ENCODE measurements at regions not wholly inside any gene's neighbourhood (a gene's known extent, or its start where the extent isn't known, plus 50 kb on each side); places are given as distances from the start of the nearest gene placed in this dataset.

- in situ Hi-C loops (cut with HindIII; ENCODE audit: low sequenced_read_pairs), result no loop called here
Measured at GRCh38 chr5:54927097-54927746, 58.2 kb downstream of the ESM1 start.

DNA sequence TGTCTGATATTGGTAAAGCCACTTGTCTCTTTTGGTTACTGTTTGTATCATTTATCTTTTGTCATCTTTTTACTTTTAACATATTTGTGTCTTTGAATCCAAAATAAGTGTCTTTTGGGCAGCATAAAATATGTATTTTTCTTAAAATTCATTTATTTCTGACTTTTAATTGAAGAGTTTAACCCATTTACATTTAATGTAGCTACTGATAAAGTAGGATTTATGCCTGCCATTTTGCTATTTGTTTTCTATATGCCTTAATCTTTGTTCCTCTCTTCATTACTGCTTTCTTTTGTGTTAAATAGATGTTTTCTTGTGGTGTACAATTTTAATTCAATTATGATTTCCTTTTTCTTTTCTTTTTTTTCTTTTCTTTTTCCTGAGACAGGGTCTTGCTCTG, 60.9 kb downstream of the ESM1 start:
- in situ Hi-C loops (cut with HindIII; ENCODE audit: low sequenced_read_pairs), result no loop called here
- no peak for DNase-seq (ENCODE audit: low spot score)

More at GRCh38 chr5:54927097-54927746, 58.2 kb downstream of the ESM1 start:
- no peak for DNase-seq (ENCODE audit: low spot score)

GRCh38 chr5:54917323-54917722, 68.1 kb downstream of the ESM1 start:
- in situ Hi-C loops (cut with HindIII; ENCODE audit: low sequenced_read_pairs), result no loop called here
- DNase-seq (ENCODE audit: low spot score), result no peak

DNA sequence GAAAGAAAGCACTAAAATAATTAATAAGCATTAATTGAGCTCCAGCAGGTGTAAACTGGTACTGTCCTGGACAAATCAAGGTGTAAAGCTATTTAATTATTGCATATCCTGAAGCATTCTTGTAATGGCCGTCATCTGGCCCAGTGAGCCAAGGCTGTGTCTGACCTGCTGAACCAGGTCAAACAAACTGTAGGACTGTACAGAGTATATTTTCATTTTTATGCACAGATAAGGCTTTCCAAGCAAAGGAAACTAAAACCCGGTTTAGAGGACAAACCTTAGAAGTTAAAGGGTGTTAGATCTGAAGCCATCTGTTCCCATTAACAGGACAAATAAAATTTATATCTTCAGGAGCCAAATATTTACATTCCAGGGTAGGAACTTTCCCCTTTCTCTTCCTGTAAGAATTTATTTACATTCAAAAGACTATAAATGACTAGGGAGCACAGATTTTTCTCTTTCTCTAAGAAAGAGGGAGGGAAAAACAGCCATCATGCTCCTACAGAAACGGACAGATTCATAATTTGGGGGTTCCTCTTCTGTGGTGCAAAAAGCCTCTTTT, 69.8 kb downstream of the ESM1 start:
- DNase-seq (ENCODE audit: low spot score), result no peak
- in situ Hi-C loops (cut with HindIII; ENCODE audit: low sequenced_read_pairs), result no loop called here

DNA sequence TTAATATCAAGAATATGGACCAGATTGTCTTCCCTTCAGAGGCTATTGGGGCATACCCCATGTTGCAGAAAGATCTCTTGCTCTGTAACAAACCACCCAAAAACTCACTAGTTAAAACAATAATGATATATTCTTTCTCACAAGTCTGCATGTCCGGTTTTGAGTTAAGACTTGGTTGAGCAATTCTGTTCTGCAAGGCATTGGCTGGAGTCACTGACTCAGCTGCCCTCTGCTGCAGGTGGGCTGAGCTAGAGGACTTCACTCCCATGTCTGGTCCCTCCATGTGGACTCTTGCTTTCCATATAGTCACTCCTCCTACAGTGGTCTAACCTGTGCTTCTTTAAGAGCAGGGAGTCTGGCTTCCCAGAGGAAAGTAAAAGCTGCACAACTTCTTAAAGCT, 73.4 kb downstream of the ESM1 start:
- in situ Hi-C loops (cut with HindIII; ENCODE audit: low sequenced_read_pairs), result no loop called here
- DNase-seq (ENCODE audit: low spot score), result no peak

DNA sequence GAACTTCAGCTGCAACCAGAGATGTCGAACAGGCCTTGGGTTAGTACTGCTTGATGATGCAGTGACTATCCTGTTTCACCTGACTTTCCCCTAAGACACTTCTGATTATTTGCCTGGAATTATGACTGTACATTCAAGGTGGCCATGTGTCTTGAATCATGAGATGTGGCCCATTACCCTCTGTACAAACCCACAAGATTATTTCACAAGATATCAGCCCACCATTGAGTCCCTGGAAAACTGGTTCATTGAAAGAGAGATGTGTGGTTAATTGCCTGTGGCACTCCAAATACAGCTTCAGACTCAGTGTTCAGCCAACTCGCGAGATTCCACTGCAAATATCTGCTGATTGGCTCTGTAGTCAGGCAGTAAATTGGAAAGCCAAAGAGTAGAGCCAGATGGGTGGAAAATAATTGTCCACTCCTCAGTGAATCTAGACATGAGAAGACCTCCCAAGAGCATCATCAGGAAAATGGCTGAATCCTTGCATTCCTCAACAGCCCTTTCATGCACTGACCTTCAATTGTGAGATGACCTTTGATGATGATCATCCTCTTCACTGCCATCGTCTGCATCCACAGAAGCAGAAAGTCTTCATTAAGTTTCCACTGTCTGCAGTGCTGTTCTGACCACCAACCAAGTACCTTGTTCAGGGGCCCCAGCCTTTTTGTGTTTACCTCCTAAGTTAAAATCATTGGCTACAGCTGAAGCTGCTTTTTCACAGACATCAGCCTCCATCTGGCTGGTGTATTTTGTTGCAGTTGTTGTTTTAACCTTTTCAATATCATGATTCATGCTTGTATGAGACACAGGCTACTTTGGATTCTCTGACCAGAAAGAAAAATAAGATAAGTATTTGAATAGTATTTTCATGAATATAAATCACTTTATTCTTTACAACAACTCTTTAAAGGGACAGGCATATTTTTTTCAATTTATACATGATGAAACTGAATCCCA, 75.2 kb downstream of the ESM1 start:
- in situ Hi-C loops (cut with HindIII; ENCODE audit: low sequenced_read_pairs), result no loop called here

DNA sequence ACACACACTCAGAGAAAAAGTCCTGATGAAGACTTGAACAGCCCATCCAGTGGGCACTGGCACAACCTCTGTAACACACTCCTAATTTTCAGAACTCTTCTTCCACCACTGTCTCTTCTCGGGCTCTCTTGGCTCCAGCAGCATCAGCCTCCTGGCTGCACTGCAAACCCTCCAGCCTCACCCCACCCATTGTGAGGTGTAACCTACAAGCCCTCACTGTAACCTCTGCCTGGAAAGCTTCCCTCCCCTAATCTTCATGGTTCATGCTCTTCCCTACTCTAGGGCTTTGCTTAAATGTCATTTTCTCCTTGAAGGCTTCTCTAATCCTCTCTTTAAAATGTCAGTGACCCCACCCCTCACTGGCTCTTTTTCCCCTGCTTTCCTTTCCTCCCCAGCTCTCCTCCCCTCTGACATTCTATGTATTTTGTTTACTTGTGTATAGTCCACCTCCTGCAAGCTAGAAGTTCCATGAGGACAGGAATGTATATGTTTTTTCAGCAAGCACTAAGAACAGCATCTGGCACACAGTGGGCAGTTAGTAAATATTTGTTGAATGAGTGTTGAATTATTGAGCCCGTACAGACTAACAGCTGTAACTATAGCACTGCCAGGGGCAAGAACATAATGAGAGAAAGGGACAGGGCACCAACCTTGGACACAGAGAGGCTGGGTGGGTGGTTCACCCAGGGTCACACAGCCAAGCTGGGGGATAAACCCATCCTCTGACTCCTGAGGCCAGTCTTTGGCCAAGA, 76.4 kb downstream of the ESM1 start:
- in situ Hi-C loops (cut with HindIII; ENCODE audit: low sequenced_read_pairs), result no loop called here
- no peak for DNase-seq (ENCODE audit: low spot score)

More for the DNA sequence above, 75.2 kb downstream of the ESM1 start:
- DNase-seq (ENCODE audit: low spot score), result no peak

DNA sequence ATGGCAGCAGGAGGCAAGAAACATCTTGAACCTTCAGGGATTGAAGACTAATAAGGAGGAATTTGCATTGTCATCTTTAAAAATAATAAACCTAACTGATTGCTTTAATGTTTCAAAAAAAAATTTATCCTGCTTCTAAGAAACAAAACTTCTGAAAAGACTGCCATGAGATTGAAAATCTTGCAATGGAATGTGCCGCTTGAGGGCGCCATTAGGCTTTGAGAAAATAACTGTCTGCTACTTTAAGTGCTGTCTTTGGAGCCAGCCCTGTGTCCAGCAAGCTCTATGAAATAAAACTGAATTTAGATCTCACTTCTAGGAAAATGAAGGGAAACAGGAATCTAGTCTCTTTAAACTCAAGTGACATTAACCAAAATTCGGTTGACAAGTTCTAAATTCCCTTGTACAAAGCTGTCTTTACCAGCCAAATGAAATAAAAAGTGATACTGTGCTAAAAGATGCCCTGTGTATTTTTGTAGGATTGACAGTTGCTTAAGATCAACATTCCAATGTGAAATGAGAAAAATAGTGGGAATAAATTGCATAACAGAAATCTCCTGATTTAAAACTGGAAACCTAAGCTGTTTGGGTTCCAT, 79.4 kb downstream of the ESM1 start:
- DNase-seq (ENCODE audit: low spot score), result peak; percentile 22
- in situ Hi-C loops (cut with HindIII; ENCODE audit: low sequenced_read_pairs), result no loop called here

GRCh38 chr5:54905246-54905795, 80.1 kb downstream of the ESM1 start:
- in situ Hi-C loops (cut with HindIII; ENCODE audit: low sequenced_read_pairs), result no loop called here
- no peak for DNase-seq (ENCODE audit: low spot score)

DNA sequence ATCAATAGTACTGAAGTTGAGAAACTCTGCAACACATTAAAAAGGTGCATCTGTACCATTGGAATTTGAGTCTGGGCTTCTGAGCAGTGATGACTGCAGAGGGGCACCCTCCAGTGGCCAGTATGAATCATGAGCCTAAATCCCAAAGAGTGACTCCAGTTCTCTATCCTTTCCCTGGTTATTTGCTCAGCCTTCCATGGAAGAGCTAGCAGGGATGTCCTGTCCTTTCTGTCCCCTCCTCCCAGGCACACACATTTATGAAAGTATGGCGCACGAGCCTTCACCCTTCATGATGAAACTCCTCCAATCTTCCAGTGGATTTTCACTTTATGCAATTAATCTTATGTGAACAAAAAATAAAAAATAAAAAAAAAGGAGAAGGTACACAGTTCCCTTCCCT, 81.0 kb downstream of the ESM1 start:
- in situ Hi-C loops (cut with HindIII; ENCODE audit: low sequenced_read_pairs), result no loop called here
- DNase-seq (ENCODE audit: low spot score), result peak; percentile 12

GRCh38 chr5:54902791-54903473, 82.5 kb downstream of the ESM1 start:
- no peak for DNase-seq (ENCODE audit: low spot score)
- in situ Hi-C loops (cut with HindIII; ENCODE audit: low sequenced_read_pairs), result no loop called here

GRCh38 chr5:54900984-54901725, 84.2 kb downstream of the ESM1 start:
- no peak for DNase-seq (ENCODE audit: low spot score)
- in situ Hi-C loops (cut with HindIII; ENCODE audit: low sequenced_read_pairs), result no loop called here

DNA sequence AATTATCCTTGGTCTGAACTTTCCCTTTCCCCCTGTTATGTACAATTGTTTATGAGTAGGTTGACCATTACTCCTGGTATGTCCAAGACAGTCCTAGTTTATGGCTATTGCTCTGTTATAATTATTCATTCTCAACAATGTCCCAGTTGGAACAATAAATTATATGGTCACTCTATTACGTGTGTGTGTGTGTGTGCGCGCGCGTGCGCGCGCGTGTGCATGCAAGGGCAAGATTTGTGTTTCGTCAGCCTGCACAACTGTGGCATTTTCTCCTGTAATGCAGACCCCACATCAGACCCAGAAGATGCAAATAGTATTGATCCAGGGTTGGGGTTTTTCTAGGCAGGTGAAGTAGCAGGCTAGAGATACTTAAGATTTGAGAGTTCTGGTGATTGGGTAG, 88.4 kb downstream of the ESM1 start:
- in situ Hi-C loops (cut with HindIII; ENCODE audit: low sequenced_read_pairs), result no loop called here
- DNase-seq (ENCODE audit: low spot score), result no peak

- in situ Hi-C loops (cut with HindIII; ENCODE audit: low sequenced_read_pairs), result no loop called here
- DNase-seq (ENCODE audit: low spot score), result peak; percentile 66
Measured at GRCh38 chr5:54895816-54896341, 89.5 kb downstream of the ESM1 start.

GRCh38 chr5:54894957-54895815, 90.2 kb downstream of the ESM1 start:
- DNase-seq (ENCODE audit: low spot score), result no peak
- in situ Hi-C loops (cut with HindIII; ENCODE audit: low sequenced_read_pairs), result no loop called here

GRCh38 chr5:54889826-54890225, 95.6 kb downstream of the ESM1 start:
- in situ Hi-C loops (cut with HindIII; ENCODE audit: low sequenced_read_pairs), result no loop called here
- no peak for DNase-seq (ENCODE audit: low spot score)

DNA sequence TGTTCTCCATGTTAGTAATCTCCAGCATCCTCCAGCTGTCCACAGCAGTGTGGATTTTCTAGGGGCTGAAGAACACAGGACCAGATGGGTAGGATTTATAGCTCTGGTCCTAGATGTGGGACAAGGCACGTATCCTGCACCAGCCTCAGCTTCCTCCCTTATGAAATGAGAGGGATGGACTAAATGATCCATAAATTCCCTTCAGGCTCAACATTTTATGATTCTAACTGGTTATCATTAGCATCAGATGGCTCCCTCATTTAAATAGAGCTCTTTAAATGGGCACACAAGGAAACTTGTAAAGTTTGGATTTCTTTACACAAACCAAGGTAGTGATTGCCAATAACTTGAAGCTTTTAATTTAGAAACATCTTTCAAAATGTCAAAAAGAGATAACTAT, 97.7 kb downstream of the ESM1 start:
- in situ Hi-C loops (cut with HindIII; ENCODE audit: low sequenced_read_pairs), result no loop called here
- no peak for DNase-seq (ENCODE audit: low spot score)

Measured in G401 (cell line).